Stimulated activated CD4-positive, alpha-beta T cell treated with anti-CD3 and anti-CD28 coated beads, Interleukin-2, amount 100 ng/mL, for 24 hours (primary cell): ENCODE measurements at regions not wholly inside any gene's neighbourhood (a gene's known extent, or its start where the extent isn't known, plus 50 kb on each side); places are given as distances from the start of the nearest gene placed in this dataset.

ENCODE experiments used
- DNase-seq, 2 donors: peaks; one replicate each; pipeline ENCODE4 v3.0.0-alpha.2; 2020

GRCh38 chr10:3478153-3478552 lies 305.6 kb upstream of the PITRM1 start:
- DNase-seq = no peak

- no peak for DNase-seq
Observed at GRCh38 chr10:3477683-3478082, 305.1 kb upstream of the PITRM1 start.

- DNase-seq = no peak
Observed at GRCh38 chr10:3476640-3477448, 304.3 kb upstream of the PITRM1 start.

GRCh38 chr10:3476186-3476585 lies 303.6 kb upstream of the PITRM1 start:
- DNase-seq = no peak

- DNase-seq = no peak
Observed at GRCh38 chr10:3475367-3475766, 302.8 kb upstream of the PITRM1 start.

GRCh38 chr10:3474266-3474665 lies 301.7 kb upstream of the PITRM1 start:
- DNase-seq = no peak

- no peak for DNase-seq
Observed at GRCh38 chr10:3473271-3473670, 300.7 kb upstream of the PITRM1 start.

- DNase-seq = no peak
Observed at GRCh38 chr10:3472287-3473051, 299.9 kb upstream of the PITRM1 start.

- DNase-seq = no peak
Observed at GRCh38 chr10:3471927-3472286, 299.3 kb upstream of the PITRM1 start.

GRCh38 chr10:3471472-3471871 lies 298.9 kb upstream of the PITRM1 start:
- DNase-seq = no peak

GRCh38 chr10:3470191-3470590 lies 297.6 kb upstream of the PITRM1 start:
- no peak for DNase-seq

- no peak for DNase-seq
Observed at GRCh38 chr10:3469639-3470020, 297.0 kb upstream of the PITRM1 start.

GRCh38 chr10:3468919-3469638 lies 296.5 kb upstream of the PITRM1 start:
- no peak for DNase-seq

- DNase-seq = no peak
Observed at GRCh38 chr10:3467052-3467951, 294.7 kb upstream of the PITRM1 start.

- no peak for DNase-seq
Observed at GRCh38 chr10:3465406-3465891, 292.9 kb upstream of the PITRM1 start.

GRCh38 chr10:3464760-3465405 lies 292.3 kb upstream of the PITRM1 start:
- no peak for DNase-seq

GRCh38 chr10:3460420-3461128 lies 288.0 kb upstream of the PITRM1 start:
- DNase-seq = no peak

GRCh38 chr10:3455385-3456334 lies 283.1 kb upstream of the PITRM1 start:
- no peak for DNase-seq

- DNase-seq = no peak
Observed at GRCh38 chr10:3452683-3453361, 280.2 kb upstream of the PITRM1 start.
